ENCODE measurements at regions not wholly inside any gene's neighbourhood (a gene's known extent, or its start where the extent isn't known, plus 50 kb on each side); places are given as distances from the start of the nearest gene placed in this dataset.

- TF ChIP-seq, protein P1, sequence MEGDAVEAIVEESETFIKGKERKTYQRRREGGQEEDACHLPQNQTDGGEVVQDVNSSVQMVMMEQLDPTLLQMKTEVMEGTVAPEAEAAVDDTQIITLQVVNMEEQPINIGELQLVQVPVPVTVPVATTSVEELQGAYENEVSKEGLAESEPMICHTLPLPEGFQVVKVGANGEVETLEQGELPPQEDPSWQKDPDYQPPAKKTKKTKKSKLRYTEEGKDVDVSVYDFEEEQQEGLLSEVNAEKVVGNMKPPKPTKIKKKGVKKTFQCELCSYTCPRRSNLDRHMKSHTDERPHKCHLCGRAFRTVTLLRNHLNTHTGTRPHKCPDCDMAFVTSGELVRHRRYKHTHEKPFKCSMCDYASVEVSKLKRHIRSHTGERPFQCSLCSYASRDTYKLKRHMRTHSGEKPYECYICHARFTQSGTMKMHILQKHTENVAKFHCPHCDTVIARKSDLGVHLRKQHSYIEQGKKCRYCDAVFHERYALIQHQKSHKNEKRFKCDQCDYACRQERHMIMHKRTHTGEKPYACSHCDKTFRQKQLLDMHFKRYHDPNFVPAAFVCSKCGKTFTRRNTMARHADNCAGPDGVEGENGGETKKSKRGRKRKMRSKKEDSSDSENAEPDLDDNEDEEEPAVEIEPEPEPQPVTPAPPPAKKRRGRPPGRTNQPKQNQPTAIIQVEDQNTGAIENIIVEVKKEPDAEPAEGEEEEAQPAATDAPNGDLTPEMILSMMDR (conservative IDR thresholded peaks at IDR 0.05; ENCODE audit: low read length): no peak
- TF ChIP-seq EZH2phosphoT487 (IDR thresholded peaks at IDR 0.05; ENCODE audit: borderline replicate concordance, low read depth, low read length): no peak
Observed at GRCh38 chr1:219076326-219076937, 97.2 kb upstream of the LYPLAL1 start.

All from OCI-LY7 (cell line).